ENCODE measurements at regions not wholly inside any gene's neighbourhood (a gene's known extent, or its start where the extent isn't known, plus 50 kb on each side); places are given as distances from the start of the nearest gene placed in this dataset.
"Not testable (repeated sequence)": the region's sequence is repeated elsewhere in the genome, so short reads cannot be mapped to it uniquely, and the experiment has no call there.

DNA sequence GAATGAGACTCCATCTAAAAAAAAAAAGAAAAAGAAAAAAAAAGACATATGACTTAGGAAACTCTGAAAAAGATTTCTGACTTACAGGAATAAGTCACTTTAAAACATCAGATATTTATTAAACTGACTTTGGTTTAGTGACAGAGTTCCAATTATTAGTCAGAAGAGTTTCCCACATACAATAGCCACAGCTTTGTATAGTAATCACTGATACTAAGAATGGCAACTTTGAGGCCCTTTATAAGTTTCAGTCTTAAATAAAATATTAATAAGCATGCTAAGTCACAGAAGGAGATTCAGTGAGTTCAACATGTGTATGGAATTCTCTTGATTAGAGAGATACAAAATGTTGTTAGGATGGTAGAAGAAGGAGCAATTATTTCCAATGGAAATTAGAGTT lies 652.3 kb upstream of the AMOT start:
- Histone ChIP-seq H2AFZ (ENCODE audit: low read length) (no peak overlapping the region), H3K18ac (ENCODE audit: low read length) (no peak overlapping the region), H4K8ac (ENCODE audit: low read depth, low read length) (no peak overlapping the region), H3K36me3 (replicated peaks in 1 of 2; ENCODE audit: control insufficient read depth in 2 of 2, insufficient read depth in 2 of 2, low read length in 2 of 2) (no peaks in the 10 kb centered on the region), H3K79me1 (ENCODE audit: low read depth, low read length) (no peaks in the 10 kb centered on the region), H2BK120ac (ENCODE audit: low read depth, low read length) (no peak overlapping the region), H3K4me2 (ENCODE audit: insufficient read depth, low read length, poor library complexity, severe bottlenecking) (no peak overlapping the region), H3K23ac (ENCODE audit: low read depth, low read length, poor library complexity) (no peak overlapping the region), H3K4me1 (ENCODE audit: control insufficient read depth in 2 of 2, insufficient read depth in 1 of 2, low read depth in 1 of 2, low read length in 2 of 2) (no peaks in the 10 kb centered on the region), H3K27ac (replicated peaks; ENCODE audit: low read length) (no peak overlapping the region), H4K91ac (ENCODE audit: low read depth, low read length, poor library complexity) (no peak overlapping the region), H3K27me3 (ENCODE audit: control insufficient read depth in 3 of 3, insufficient read depth in 3 of 3, low read depth in 1 of 3, low read length in 3 of 3) (no peaks in the 10 kb centered on the region), H3K4ac (ENCODE audit: low read length) (no peak overlapping the region), H2AK5ac (ENCODE audit: low read depth, low read length) (no peak overlapping the region), H3K9ac (ENCODE audit: low read depth, low read length, poor library complexity) (no peak overlapping the region), H3K9me3 (replicated peaks in 1 of 2; ENCODE audit: control insufficient read depth in 2 of 2, insufficient read depth in 1 of 2, low read depth in 1 of 2, low read length in 2 of 2) (no peaks in the 10 kb centered on the region), H2BK5ac (ENCODE audit: low read length) (no peak overlapping the region), H3K4me3 (ENCODE audit: low read length in 2 of 2) (no peak overlapping the region), H2BK12ac (ENCODE audit: low read length) (no peak overlapping the region), H3K14ac (ENCODE audit: low read length) (no peak overlapping the region), H2BK15ac (ENCODE audit: low read length) (no peak overlapping the region)
- no peak for DNase-seq (ENCODE audit: low spot score)

DNA sequence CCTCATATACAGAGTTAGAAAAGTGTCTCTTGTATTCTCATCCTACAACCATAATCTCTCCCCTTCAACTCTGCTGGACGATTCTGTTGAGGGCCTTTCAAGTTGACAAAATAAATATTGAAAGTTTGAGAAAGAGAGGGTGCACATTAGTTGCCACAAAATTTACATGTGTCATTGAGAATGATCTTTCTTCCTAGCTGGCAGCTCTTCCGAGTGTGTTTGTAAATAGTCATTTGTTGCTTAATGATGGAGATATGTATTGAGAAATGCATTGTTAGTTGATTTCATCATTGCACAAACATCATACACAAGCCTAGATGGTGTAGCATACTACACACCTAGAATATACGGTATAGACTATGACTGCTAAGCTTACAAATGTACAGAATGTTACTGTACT lies 632.8 kb upstream of the AMOT start:
- no peak overlapping the region for H4K8ac ChIP-seq (ENCODE audit: low read depth, low read length)
- no peak overlapping the region for H3K4ac ChIP-seq (ENCODE audit: low read length)
- H2AFZ ChIP-seq (ENCODE audit: low read length), result no peak overlapping the region
- WGBS, 2 donors (ENCODE audit: extremely low coverage in 2 of 2, insufficient read length in 2 of 2, insufficient replicate concordance in 1 of 2), result no CpG with 5 or more reads among the region's 3 CpGs
- no peak overlapping the region for H3K23ac ChIP-seq (ENCODE audit: low read depth, low read length, poor library complexity)
- no peak overlapping the region for H3K4me2 ChIP-seq (ENCODE audit: insufficient read depth, low read length, poor library complexity, severe bottlenecking)
- no peak overlapping the region for H3K18ac ChIP-seq (ENCODE audit: low read length)
- no peak overlapping the region for H3K9ac ChIP-seq (ENCODE audit: low read depth, low read length, poor library complexity)
- no peak overlapping the region for H4K91ac ChIP-seq (ENCODE audit: low read depth, low read length, poor library complexity)
- no peaks in the 10 kb centered on the region for H3K9me3 ChIP-seq (replicated peaks in 1 of 2; ENCODE audit: control insufficient read depth in 2 of 2, insufficient read depth in 1 of 2, low read depth in 1 of 2, low read length in 2 of 2)
- H3K27me3 ChIP-seq (ENCODE audit: control insufficient read depth in 3 of 3, insufficient read depth in 3 of 3, low read depth in 1 of 3, low read length in 3 of 3), result no peaks in the 10 kb centered on the region
- no peak overlapping the region for H2BK12ac ChIP-seq (ENCODE audit: low read length)
- H3K27ac ChIP-seq (replicated peaks; ENCODE audit: low read length), result no peak overlapping the region
- H3K79me1 ChIP-seq (ENCODE audit: low read depth, low read length), result no peaks in the 10 kb centered on the region
- no peaks in the 10 kb centered on the region for H3K36me3 ChIP-seq (replicated peaks in 1 of 2; ENCODE audit: control insufficient read depth in 2 of 2, insufficient read depth in 2 of 2, low read length in 2 of 2)
- no peaks in the 10 kb centered on the region for H3K4me1 ChIP-seq (ENCODE audit: control insufficient read depth in 2 of 2, insufficient read depth in 1 of 2, low read depth in 1 of 2, low read length in 2 of 2)
- no peak overlapping the region for H2BK5ac ChIP-seq (ENCODE audit: low read length)
- no peak overlapping the region for H2BK15ac ChIP-seq (ENCODE audit: low read length)
- H3K4me3 ChIP-seq (ENCODE audit: low read length in 2 of 2), result no peak overlapping the region
- no peak for DNase-seq (ENCODE audit: low spot score)
- H3K14ac ChIP-seq (ENCODE audit: low read length), result no peak overlapping the region
- no peak overlapping the region for H2BK120ac ChIP-seq (ENCODE audit: low read depth, low read length)
- no peak overlapping the region for H2AK5ac ChIP-seq (ENCODE audit: low read depth, low read length)

DNA sequence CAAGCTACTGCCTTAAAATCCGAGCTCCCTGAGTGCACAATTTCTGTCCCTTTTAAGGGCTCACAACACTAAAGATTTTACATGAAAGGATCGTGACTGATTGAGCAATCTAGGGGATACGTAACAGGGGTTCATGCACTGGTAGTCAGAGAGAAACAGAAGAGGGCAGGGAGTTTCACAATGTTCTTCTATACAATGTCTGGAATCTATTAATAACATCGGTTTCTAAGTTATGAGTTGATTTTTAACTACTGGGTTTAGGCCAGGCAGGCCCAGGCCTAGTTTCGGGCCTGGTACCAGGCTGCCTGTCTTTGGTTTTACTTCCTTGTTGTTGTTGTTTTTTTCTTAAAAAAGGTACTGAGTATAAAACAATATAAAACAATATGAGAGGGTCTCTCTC lies 632.4 kb upstream of the AMOT start:
- H3K23ac ChIP-seq (ENCODE audit: low read depth, low read length, poor library complexity), result not testable (repeated sequence)

DNA sequence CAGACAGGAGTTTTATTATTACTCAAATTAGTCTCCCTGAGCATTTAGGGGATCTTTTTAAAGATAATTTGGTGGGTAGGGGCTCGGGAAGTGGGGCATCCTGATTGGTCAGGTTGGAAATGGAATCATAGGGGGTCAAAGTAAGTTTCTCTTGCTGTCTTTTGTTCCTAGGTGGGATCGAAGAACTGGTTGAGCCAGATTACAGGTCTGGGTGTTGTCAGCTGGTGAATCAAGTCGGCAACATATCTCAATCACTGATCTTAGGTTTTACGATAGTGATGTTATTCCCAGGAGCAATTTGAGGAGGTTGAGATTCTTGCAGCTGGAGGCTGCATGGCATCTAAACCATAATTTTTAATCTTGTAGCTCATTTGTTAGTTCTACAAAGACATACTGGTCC lies 629.5 kb upstream of the AMOT start:
- Histone ChIP-seq H3K4me1 (ENCODE audit: control insufficient read depth in 2 of 2, insufficient read depth in 1 of 2, low read depth in 1 of 2, low read length in 2 of 2) (no peaks in the 10 kb centered on the region), H3K4me3 (ENCODE audit: low read length in 2 of 2) (no peak overlapping the region), H3K23ac (ENCODE audit: low read depth, low read length, poor library complexity) (no peak overlapping the region), H3K27ac (replicated peaks; ENCODE audit: low read length) (no peak overlapping the region), H4K8ac (ENCODE audit: low read depth, low read length) (no peak overlapping the region), H3K4ac (ENCODE audit: low read length) (no peak overlapping the region), H3K18ac (ENCODE audit: low read length) (no peak overlapping the region), H3K79me1 (ENCODE audit: low read depth, low read length) (no peaks in the 10 kb centered on the region), H3K27me3 (ENCODE audit: control insufficient read depth in 3 of 3, insufficient read depth in 3 of 3, low read depth in 1 of 3, low read length in 3 of 3) (no peaks in the 10 kb centered on the region), H3K14ac (ENCODE audit: low read length) (no peak overlapping the region), H2BK12ac (ENCODE audit: low read length) (no peak overlapping the region), H3K4me2 (ENCODE audit: insufficient read depth, low read length, poor library complexity, severe bottlenecking) (no peak overlapping the region), H2AFZ (ENCODE audit: low read length) (no peak overlapping the region), H2AK5ac (ENCODE audit: low read depth, low read length) (no peak overlapping the region), H2BK120ac (ENCODE audit: low read depth, low read length) (no peak overlapping the region), H3K9ac (ENCODE audit: low read depth, low read length, poor library complexity) (no peak overlapping the region), H2BK5ac (ENCODE audit: low read length) (no peak overlapping the region), H2BK15ac (ENCODE audit: low read length) (no peak overlapping the region), H3K9me3 (replicated peaks in 1 of 2; ENCODE audit: control insufficient read depth in 2 of 2, insufficient read depth in 1 of 2, low read depth in 1 of 2, low read length in 2 of 2) (no peaks in the 10 kb centered on the region), H4K91ac (ENCODE audit: low read depth, low read length, poor library complexity) (no peak overlapping the region), H3K36me3 (replicated peaks in 1 of 2; ENCODE audit: control insufficient read depth in 2 of 2, insufficient read depth in 2 of 2, low read length in 2 of 2) (no peaks in the 10 kb centered on the region)
- no CpG with 5 or more reads among the region's 4 CpGs for WGBS, 2 donors (ENCODE audit: extremely low coverage in 2 of 2, insufficient read length in 2 of 2, insufficient replicate concordance in 1 of 2)
- DNase-seq (ENCODE audit: low spot score), result no peak

More for the DNA sequence above, 632.4 kb upstream of the AMOT start:
- not testable (repeated sequence) for H2BK15ac ChIP-seq (ENCODE audit: low read length); H3K18ac ChIP-seq (ENCODE audit: low read length); H3K4me3 ChIP-seq (ENCODE audit: low read length in 2 of 2); H2BK120ac ChIP-seq (ENCODE audit: low read depth, low read length); H3K27me3 ChIP-seq (ENCODE audit: control insufficient read depth in 3 of 3, insufficient read depth in 3 of 3, low read depth in 1 of 3, low read length in 3 of 3); H3K9ac ChIP-seq (ENCODE audit: low read depth, low read length, poor library complexity); H3K27ac ChIP-seq (replicated peaks; ENCODE audit: low read length); H3K4me1 ChIP-seq (ENCODE audit: control insufficient read depth in 2 of 2, insufficient read depth in 1 of 2, low read depth in 1 of 2, low read length in 2 of 2); H3K9me3 ChIP-seq (replicated peaks in 1 of 2; ENCODE audit: control insufficient read depth in 2 of 2, insufficient read depth in 1 of 2, low read depth in 1 of 2, low read length in 2 of 2); H3K14ac ChIP-seq (ENCODE audit: low read length); H2AK5ac ChIP-seq (ENCODE audit: low read depth, low read length); H2AFZ ChIP-seq (ENCODE audit: low read length); H4K91ac ChIP-seq (ENCODE audit: low read depth, low read length, poor library complexity); DNase-seq (ENCODE audit: low spot score); H3K36me3 ChIP-seq (replicated peaks in 1 of 2; ENCODE audit: control insufficient read depth in 2 of 2, insufficient read depth in 2 of 2, low read length in 2 of 2); H4K8ac ChIP-seq (ENCODE audit: low read depth, low read length); H2BK12ac ChIP-seq (ENCODE audit: low read length); H3K4me2 ChIP-seq (ENCODE audit: insufficient read depth, low read length, poor library complexity, severe bottlenecking); H2BK5ac ChIP-seq (ENCODE audit: low read length); H3K4ac ChIP-seq (ENCODE audit: low read length); H3K79me1 ChIP-seq (ENCODE audit: low read depth, low read length)
- WGBS, 2 donors (ENCODE audit: extremely low coverage in 2 of 2, insufficient read length in 2 of 2, insufficient replicate concordance in 1 of 2), result no CpG with 5 or more reads among the region's 5 CpGs

Measured in neuronal stem cell (in vitro differentiated cells).